ENCODE measurements at regions not wholly inside any gene's neighbourhood (a gene's known extent, or its start where the extent isn't known, plus 50 kb on each side); places are given as distances from the start of the nearest gene placed in this dataset.
"Not testable (repeated sequence)": the region's sequence is repeated elsewhere in the genome, so short reads cannot be mapped to it uniquely, and the experiment has no call there.

DNA sequence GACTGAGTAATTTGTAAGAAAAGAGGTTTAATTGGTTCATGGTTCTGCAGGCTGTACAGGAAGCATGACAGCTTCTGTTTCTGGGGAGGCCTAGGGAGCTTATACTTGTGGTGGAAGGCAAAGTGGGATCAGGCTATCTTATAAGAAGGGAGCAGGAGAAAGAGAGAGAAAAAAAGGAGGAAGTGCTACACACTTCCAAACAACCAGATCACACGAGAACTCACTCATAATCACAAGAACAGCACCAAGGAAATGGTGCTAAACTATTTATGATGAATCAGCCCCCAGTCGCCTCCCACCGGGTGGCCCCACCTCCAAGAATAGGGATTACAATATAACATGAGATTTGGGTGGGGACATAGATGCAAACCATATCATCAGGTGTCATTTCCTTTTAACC is 89.1 kb upstream of the KCNMA1 start:
- Histone ChIP-seq H3K4me3 (no peak overlapping the region), H3K36me3 (no peaks in the 10 kb centered on the region), H3K4me1 (no peaks in the 10 kb centered on the region), H3K27ac (no peak overlapping the region), H3K27me3 (no peaks in the 10 kb centered on the region), H3K9me3 (peaks cover 5% of the 10 kb centered on the region in 2 donors)
- DNase-seq (ENCODE audit: low spot score in 2 of 2) = no peak
- intact Hi-C loops (cut with DNase I) = no loop called here
- TF ChIP-seq CTCF (IDR thresholded peaks at IDR 0.05) = no peak

- H3K36me3 ChIP-seq = no peaks in the 10 kb centered on the region
- H3K27me3 ChIP-seq = no peaks in the 10 kb centered on the region
- no peak overlapping the region for H3K4me3 ChIP-seq
- no peak overlapping the region for H3K27ac ChIP-seq
- no peak for DNase-seq (ENCODE audit: low spot score in 2 of 2)
- no peaks in the 10 kb centered on the region for H3K4me1 ChIP-seq
- intact Hi-C loops (cut with DNase I) = no loop called here
- no peak for TF ChIP-seq CTCF (IDR thresholded peaks at IDR 0.05)
- peaks cover 5% of the 10 kb centered on the region in 2 donors for H3K9me3 ChIP-seq
Measured at GRCh38 chr10:77726301-77726700, 88.7 kb upstream of the KCNMA1 start.

GRCh38 chr10:77724820-77725219 is 87.2 kb upstream of the KCNMA1 start:
- no peaks in the 10 kb centered on the region for H3K36me3 ChIP-seq
- H3K27me3 ChIP-seq = no peaks in the 10 kb centered on the region
- H3K4me1 ChIP-seq = no peaks in the 10 kb centered on the region
- no peak for TF ChIP-seq CTCF (IDR thresholded peaks at IDR 0.05)
- no peak overlapping the region for H3K4me3 ChIP-seq
- DNase-seq (ENCODE audit: low spot score in 2 of 2) = no peak
- intact Hi-C loops (cut with DNase I) = no loop called here
- peaks cover 5% of the 10 kb centered on the region in 2 donors for H3K9me3 ChIP-seq
- H3K27ac ChIP-seq = no peak overlapping the region

DNA sequence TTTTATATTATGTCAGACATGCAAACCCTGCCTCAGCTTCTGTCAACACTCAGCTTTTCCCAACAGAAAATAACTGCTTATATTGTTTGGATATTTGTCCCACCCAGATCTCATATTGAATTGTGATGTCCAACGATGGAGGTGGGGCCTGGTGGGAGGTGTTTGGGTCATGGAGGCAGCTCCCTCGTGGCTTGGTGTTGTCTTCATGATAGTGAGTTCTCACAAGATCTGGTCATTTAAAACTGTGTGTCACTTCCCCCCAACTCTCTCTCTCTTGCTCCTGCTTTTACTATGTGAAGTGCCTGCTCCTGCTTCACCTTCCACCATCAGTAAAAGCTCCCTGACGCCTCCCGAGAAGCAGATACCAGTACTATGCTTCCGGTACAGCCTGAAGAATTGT is 85.8 kb upstream of the KCNMA1 start:
- H3K9me3 ChIP-seq = peaks cover 5% of the 10 kb centered on the region in 2 donors
- no peaks in the 10 kb centered on the region for H3K36me3 ChIP-seq
- H3K4me3 ChIP-seq = no peak overlapping the region
- H3K27ac ChIP-seq = no peak overlapping the region
- no peak for TF ChIP-seq CTCF (IDR thresholded peaks at IDR 0.05)
- no peak for DNase-seq (ENCODE audit: low spot score in 2 of 2)
- no peaks in the 10 kb centered on the region for H3K4me1 ChIP-seq
- H3K27me3 ChIP-seq = no peaks in the 10 kb centered on the region
- intact Hi-C loops (cut with DNase I) = no loop called here

- DNase-seq (ENCODE audit: low spot score in 2 of 2); H3K9me3 ChIP-seq: not testable (repeated sequence)
Measured at GRCh38 chr10:77722956-77723355, 85.3 kb upstream of the KCNMA1 start.

GRCh38 chr10:77721815-77722214 is 84.2 kb upstream of the KCNMA1 start:
- peaks cover 4 to 5% of the 10 kb centered on the region in 2 donors for H3K9me3 ChIP-seq
- no peak overlapping the region for H3K4me3 ChIP-seq
- intact Hi-C loops (cut with DNase I) = no loop called here
- no peaks in the 10 kb centered on the region for H3K4me1 ChIP-seq
- H3K27ac ChIP-seq = no peak overlapping the region
- no peaks in the 10 kb centered on the region for H3K36me3 ChIP-seq
- TF ChIP-seq CTCF (IDR thresholded peaks at IDR 0.05) = no peak
- H3K27me3 ChIP-seq = no peaks in the 10 kb centered on the region
- DNase-seq (ENCODE audit: low spot score in 2 of 2) = no peak

More at GRCh38 chr10:77722956-77723355, 85.3 kb upstream of the KCNMA1 start:
- H3K4me1 ChIP-seq; H3K27ac ChIP-seq; intact Hi-C loops (cut with DNase I); H3K4me3 ChIP-seq; H3K36me3 ChIP-seq; H3K27me3 ChIP-seq: not testable (repeated sequence)
